Right lobe of liver (tissue), 4 donors: ENCODE measurements at regions not wholly inside any gene's neighbourhood (a gene's known extent, or its start where the extent isn't known, plus 50 kb on each side); places are given as distances from the start of the nearest gene placed in this dataset.

Source experiments
- CTCF ChIP-seq, 4 donors: fragments of 200-600 bp in 3 of 4; fragments of 450-650 bp in 1 of 4; IDR thresholded peaks; one replicate each; pipeline versions ENCODE4 v1.5.1 to v1.8.0; 2016 to 2022; ENCODE audit warnings: antibody characterized with exemption in 4 of 4, mild to moderate bottlenecking in 2 of 4
- POLR2A ChIP-seq: fragments of 450-650 bp; IDR thresholded peaks from one replicate; pipeline ENCODE4 v1.6.1; 2017; ENCODE audit warnings: antibody characterized with exemption, mild to moderate bottlenecking
- donor health status: DM: no; HTN: no; CAD: no.
- donor health status: DM: no; HTN: no; CAD: no.
- donor health status: DM: no; HTN: yes; CAD: no.

GRCh38 chr7:128167791-128168666 is 73.0 kb upstream of the LEP start:
- TF ChIP-seq POLR2A (no peak), CTCF (IDR thresholded peaks at IDR 0.05) (no peak)
